Esophagus muscularis mucosa (tissue), 4 donors: ENCODE measurements at regions not wholly inside any gene's neighbourhood (a gene's known extent, or its start where the extent isn't known, plus 50 kb on each side); places are given as distances from the start of the nearest gene placed in this dataset.
"Not testable (repeated sequence)": the region's sequence is repeated elsewhere in the genome, so short reads cannot be mapped to it uniquely, and the experiment has no call there.

Experiments
- DNase-seq: peaks from one replicate; pipeline ENCODE4 v3.0.0-alpha.2; 2017; ENCODE audit errors: extremely low spot score
- H3K27ac ChIP-seq, 4 donors: fragments of 200-600 bp; sonication (generic); replicated peaks in 1 of 4; 1 replicate in 3 of 4; 2 replicates in 1 of 4; pipeline ENCODE4 v1.5.1; 2016 to 2019; ENCODE audit warnings: mild to moderate bottlenecking in 1 of 4
- H3K27me3 ChIP-seq, 4 donors: fragments of 200-600 bp; sonication (generic); one replicate each; pipeline versions ENCODE4 v1.5.1 to v1.6.0; 2016 to 2019
- H3K36me3 ChIP-seq, 4 donors: fragments of 200-600 bp; sonication (generic); one replicate each; pipeline ENCODE4 v1.5.1; 2016 to 2019
- H3K4me1 ChIP-seq, 4 donors: fragments of 200-600 bp; sonication (generic); one replicate each; pipeline ENCODE4 v1.5.1; 2016 to 2019
- H3K4me3 ChIP-seq, 4 donors: fragments of 200-600 bp; sonication (generic); 1 replicate in 2 of 4; 2 replicates in 2 of 4; pipeline ENCODE4 v1.5.1; 2016 to 2019; ENCODE audit warnings: mild to moderate bottlenecking in 4 of 4, moderate library complexity in 1 of 4
- H3K9me3 ChIP-seq, 4 donors: fragments of 200-600 bp; sonication (generic); 1 replicate in 3 of 4; 2 replicates in 1 of 4; pipeline ENCODE4 v1.5.1; 2016 to 2019
- EP300 ChIP-seq: sonication (generic); formaldehyde crosslinking; IDR thresholded peaks from one replicate; pipeline ENCODE4 v1.6.1; 2017; ENCODE audit warnings: antibody characterized with exemption
- POLR2A ChIP-seq: fragments of 450-650 bp; IDR thresholded peaks from one replicate; pipeline ENCODE4 v1.6.1; 2017; ENCODE audit warnings: antibody characterized with exemption, moderate library complexity, mild to moderate bottlenecking, low read depth
- POLR2AphosphoS5 ChIP-seq, 2 donors: sonication (generic); formaldehyde crosslinking; IDR thresholded peaks; one replicate each; pipeline ENCODE4 v1.6.1; 2017; ENCODE audit warnings: antibody characterized with exemption in 2 of 2
- WGBS: methylation state at CpG from one replicate; pipeline ENCODE4 v1.1.5; 2018; 5-methylcytosine and 5-hydroxymethylcytosine counted together
- intact Hi-C: fragments of 100-400 bp; cut with DNase I; formaldehyde crosslinking; loops from one replicate; pipeline ENCODE4 v1.15.1; 2023
- TF ChIP-seq, protein P1 (sequence below), 3 experiments: fragments of 200-600 bp in 2 of 3; fragments of 450-650 bp in 1 of 3; sonication (generic) in 2 of 3; IDR thresholded peaks; one replicate each; pipeline ENCODE4 v1.5.1; 2017 to 2019; ENCODE audit warnings: antibody characterized with exemption in 3 of 3, mild to moderate bottlenecking in 2 of 3, moderate library complexity in 1 of 3

- TF ChIP-seq POLR2AphosphoS5 (IDR thresholded peaks at IDR 0.05) (no peak), POLR2A (no peak), EP300 (no peak)
- TF ChIP-seq, protein P1, sequence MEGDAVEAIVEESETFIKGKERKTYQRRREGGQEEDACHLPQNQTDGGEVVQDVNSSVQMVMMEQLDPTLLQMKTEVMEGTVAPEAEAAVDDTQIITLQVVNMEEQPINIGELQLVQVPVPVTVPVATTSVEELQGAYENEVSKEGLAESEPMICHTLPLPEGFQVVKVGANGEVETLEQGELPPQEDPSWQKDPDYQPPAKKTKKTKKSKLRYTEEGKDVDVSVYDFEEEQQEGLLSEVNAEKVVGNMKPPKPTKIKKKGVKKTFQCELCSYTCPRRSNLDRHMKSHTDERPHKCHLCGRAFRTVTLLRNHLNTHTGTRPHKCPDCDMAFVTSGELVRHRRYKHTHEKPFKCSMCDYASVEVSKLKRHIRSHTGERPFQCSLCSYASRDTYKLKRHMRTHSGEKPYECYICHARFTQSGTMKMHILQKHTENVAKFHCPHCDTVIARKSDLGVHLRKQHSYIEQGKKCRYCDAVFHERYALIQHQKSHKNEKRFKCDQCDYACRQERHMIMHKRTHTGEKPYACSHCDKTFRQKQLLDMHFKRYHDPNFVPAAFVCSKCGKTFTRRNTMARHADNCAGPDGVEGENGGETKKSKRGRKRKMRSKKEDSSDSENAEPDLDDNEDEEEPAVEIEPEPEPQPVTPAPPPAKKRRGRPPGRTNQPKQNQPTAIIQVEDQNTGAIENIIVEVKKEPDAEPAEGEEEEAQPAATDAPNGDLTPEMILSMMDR (IDR thresholded peaks at IDR 0.05): no peak
- Histone ChIP-seq H3K9me3 (no peaks in the 10 kb centered on the region), H3K4me3 (no peak overlapping the region), H3K27ac (peak overlapping the region in 1 of 4 donors; percentile 55), H3K4me1 (no peaks in the 10 kb centered on the region), H3K27me3 (no peaks in the 10 kb centered on the region), H3K36me3 (no peaks in the 10 kb centered on the region)
- WGBS: 52% methylated on average over 4 of the region's 4 CpGs
- DNase-seq: no peak
- intact Hi-C loops: no loop called here
Measured at GRCh38 chr3:132135628-132136333, 101.0 kb upstream of the CPNE4 start.

DNA sequence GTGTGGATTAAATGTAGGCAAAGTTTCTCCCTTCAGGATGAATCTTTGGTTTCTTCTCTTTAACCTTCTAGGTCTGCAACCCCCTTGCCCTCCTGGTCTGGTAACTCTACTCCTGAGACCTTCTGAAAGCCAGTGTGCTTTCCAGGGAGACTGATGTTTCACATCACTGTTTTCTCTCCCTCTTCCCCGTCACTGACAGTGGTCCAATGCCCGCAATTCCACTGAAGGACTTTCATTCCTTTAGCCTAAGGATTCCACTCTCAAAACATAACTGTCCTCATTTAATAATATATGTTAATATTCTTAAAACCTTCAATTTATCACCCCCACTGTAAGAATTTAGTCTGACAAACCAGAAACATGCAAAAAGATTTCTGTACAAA lies 101.5 kb upstream of the CPNE4 start:
- Histone ChIP-seq H3K4me3 (no peak overlapping the region), H3K36me3 (no peaks in the 10 kb centered on the region), H3K4me1 (no peaks in the 10 kb centered on the region), H3K27me3 (no peaks in the 10 kb centered on the region), H3K27ac (no peak overlapping the region), H3K9me3 (no peaks in the 10 kb centered on the region)
- intact Hi-C loops: no loop called here
- WGBS: 57% methylated on average over 2 of the region's 2 CpGs
- no peak for DNase-seq
- TF ChIP-seq POLR2A: no peak
- no peak for TF ChIP-seq EP300
- TF ChIP-seq, protein P1 (IDR thresholded peaks at IDR 0.05): no peak
- no peak for TF ChIP-seq POLR2AphosphoS5 (IDR thresholded peaks at IDR 0.05)

DNA sequence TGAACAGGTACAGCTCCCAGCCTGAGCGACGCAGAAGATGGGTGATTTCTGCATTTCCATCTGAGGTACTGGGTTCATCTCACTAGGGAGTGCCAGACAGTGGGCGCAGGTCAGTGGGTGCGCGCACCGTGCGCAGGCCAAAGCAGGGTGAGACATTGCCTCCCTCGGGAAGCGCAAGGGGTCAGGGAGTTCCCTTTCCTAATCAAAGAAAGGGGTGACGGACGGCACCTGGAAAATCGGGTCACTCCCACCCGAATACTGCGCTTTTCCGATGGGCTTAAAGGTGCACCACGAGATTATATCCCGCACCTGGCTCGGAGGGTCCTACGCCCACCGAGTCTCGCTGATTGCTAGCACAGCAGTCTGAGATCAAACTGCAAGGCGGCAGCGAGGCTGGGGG lies 102.1 kb upstream of the CPNE4 start:
- H3K36me3 ChIP-seq, intact Hi-C loops, H3K9me3 ChIP-seq, H3K4me3 ChIP-seq, DNase-seq, H3K27ac ChIP-seq, H3K27me3 ChIP-seq, H3K4me1 ChIP-seq: not testable (repeated sequence)
- 52% methylated on average over 20 of the region's 23 CpGs for WGBS

DNA sequence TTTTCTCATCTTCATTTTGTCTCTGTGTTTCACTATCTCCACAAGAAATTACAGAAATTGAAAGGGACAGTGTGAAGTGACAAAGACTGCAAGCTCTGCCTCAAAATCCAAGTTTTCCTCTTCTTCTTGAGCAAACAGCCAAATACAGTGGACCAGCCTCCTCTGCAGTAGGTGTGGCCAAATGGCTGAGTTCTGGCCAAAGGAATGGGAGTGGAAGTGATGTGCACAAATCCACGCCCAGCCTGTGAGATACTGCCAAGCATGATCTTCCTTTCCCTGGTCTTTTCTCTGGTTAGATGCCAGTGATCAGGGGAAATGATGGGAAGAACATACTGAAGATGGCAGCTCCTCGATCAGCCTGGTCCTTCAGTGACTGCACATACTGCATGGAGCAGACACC lies 111.0 kb upstream of the CPNE4 start:
- Histone ChIP-seq H3K9me3 (no peaks in the 10 kb centered on the region), H3K4me1 (no peaks in the 10 kb centered on the region), H3K27me3 (no peaks in the 10 kb centered on the region), H3K27ac (no peak overlapping the region), H3K36me3 (no peaks in the 10 kb centered on the region), H3K4me3 (no peak overlapping the region)
- 80% methylated on average over 2 of the region's 2 CpGs for WGBS
- no peak for TF ChIP-seq POLR2A
- TF ChIP-seq EP300: no peak
- TF ChIP-seq POLR2AphosphoS5 (IDR thresholded peaks at IDR 0.05): no peak
- TF ChIP-seq, protein P1 (IDR thresholded peaks at IDR 0.05): no peak
- intact Hi-C loops: no loop called here
- no peak for DNase-seq

DNA sequence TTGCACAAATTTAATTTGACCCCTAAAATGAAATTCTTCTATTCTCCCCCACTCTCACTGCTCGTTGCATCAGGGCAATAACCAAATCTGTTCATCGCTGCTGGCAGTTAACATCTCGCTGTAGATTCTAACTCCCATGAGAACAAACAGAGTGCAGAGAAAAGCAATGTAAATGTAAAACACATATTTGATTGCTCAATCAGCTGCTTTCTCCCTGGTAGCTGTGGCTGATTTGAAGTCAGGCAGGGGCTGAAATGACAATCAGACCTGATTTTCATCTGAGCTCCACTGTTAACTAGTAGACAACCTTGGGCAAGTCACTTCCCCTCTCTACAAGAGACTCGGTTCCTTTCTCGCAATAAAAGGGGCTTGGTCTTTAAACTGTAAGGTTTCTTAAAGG lies 119.8 kb upstream of the CPNE4 start:
- intact Hi-C loops: no loop called here
- Histone ChIP-seq H3K27me3 (no peaks in the 10 kb centered on the region), H3K4me3 (no peak overlapping the region), H3K4me1 (no peaks in the 10 kb centered on the region), H3K27ac (no peak overlapping the region), H3K36me3 (no peaks in the 10 kb centered on the region), H3K9me3 (no peaks in the 10 kb centered on the region)
- 74% methylated on average over 5 of the region's 5 CpGs for WGBS
- no peak for DNase-seq
- no peak for TF ChIP-seq EP300
- TF ChIP-seq, protein P1 (IDR thresholded peaks at IDR 0.05): no peak
